Left ventricle myocardium inferior (tissue), 1 donor: ENCODE measurements at regions not wholly inside any gene's neighbourhood (a gene's known extent, or its start where the extent isn't known, plus 50 kb on each side); places are given as distances from the start of the nearest gene placed in this dataset.

Source experiments
- DNase-seq: peaks from one replicate; pipeline ENCODE4 v3.0.0-alpha.2; 2020
- H3K27ac ChIP-seq: fragments of 200-600 bp; replicated peaks from 2 replicates; pipeline ENCODE4 v1.8.0; 2021
- H3K27me3 ChIP-seq: fragments of 200-600 bp; 2 replicates; pipeline ENCODE4 v1.8.0; 2021; ENCODE audit warnings: low read depth
- H3K36me3 ChIP-seq: fragments of 200-600 bp; 2 replicates; pipeline ENCODE4 v1.8.0; 2021
- H3K4me1 ChIP-seq: fragments of 200-600 bp; 2 replicates; pipeline ENCODE4 v1.8.0; 2021
- H3K4me3 ChIP-seq: fragments of 200-600 bp; 2 replicates; pipeline ENCODE4 v1.8.0; 2021; ENCODE audit warnings: mild to moderate bottlenecking, moderate library complexity
- H3K9me3 ChIP-seq: fragments of 200-600 bp; replicated peaks from 2 replicates; pipeline ENCODE4 v1.8.0; 2021
- CTCF ChIP-seq: fragments of 200-600 bp; IDR thresholded peaks from 2 replicates; pipeline ENCODE4 v1.8.0; 2021; ENCODE audit warnings: antibody characterized with exemption, mild to moderate bottlenecking, borderline replicate concordance
- intact Hi-C: fragments of 100-400 bp; cut with micrococcal nuclease; formaldehyde crosslinking; loops from one replicate; pipeline ENCODE4 v1.11.0; 2022
- donor health status: DM: no; HTN: yes; CAD: no; lungs with severe emphysema.

DNA sequence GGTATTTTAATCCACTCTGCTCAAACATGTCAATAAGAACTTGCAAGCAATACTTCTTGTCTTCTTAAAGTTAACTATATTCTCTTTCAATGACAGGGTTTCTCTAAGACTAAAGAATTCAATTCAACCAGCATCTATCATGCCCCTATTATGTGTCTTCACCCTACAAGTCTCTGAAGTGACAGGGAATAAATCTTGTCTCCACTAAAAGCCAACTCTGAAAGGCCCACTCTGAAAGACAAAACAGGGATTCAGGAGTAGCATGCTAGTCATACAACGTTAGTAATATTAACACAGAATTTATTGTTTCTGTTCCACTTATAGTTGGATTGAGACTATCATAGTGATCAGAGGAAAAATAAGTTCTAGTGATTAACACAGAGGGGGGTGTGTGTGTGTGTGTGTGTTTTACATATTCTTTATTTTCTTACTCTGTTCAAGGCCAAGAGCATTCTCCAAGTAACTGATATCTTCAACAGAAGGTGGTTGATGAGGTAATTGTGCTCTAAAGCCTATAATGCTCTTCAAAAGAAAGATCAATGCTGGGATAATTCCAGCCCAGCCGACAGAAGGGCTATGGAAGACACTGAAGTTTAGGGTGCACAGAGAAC, 122.4 kb upstream of the DCLK2 start:
- Histone ChIP-seq H3K36me3 (no peaks in the 10 kb centered on the region), H3K27ac (no peak overlapping the region), H3K4me3 (no peak overlapping the region), H3K4me1 (no peaks in the 10 kb centered on the region), H3K27me3 (no peaks in the 10 kb centered on the region), H3K9me3 (no peaks in the 10 kb centered on the region)
- no peak for TF ChIP-seq CTCF
- intact Hi-C loops = no loop called here
- DNase-seq = no peak

DNA sequence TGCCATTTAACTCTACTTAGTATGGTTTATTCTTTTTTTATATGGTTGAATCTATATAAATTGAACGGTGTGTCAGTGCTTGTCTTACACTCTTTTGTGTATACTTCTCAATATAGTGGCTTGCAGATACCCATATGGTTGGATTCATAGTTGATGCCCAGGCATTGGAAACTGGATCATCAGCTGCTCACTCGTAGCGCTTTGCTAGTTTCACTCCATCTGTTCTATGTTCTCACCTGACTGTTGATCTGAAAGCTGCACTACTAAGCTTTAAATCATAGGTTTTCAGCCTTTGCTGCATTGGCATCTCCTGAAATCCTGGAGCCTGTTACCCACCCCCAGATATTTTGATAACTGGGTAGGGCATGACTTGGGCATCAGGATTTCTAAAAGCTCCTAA, 121.6 kb upstream of the DCLK2 start:
- H3K27ac ChIP-seq = no peak overlapping the region
- H3K4me1 ChIP-seq = no peaks in the 10 kb centered on the region
- H3K36me3 ChIP-seq = no peaks in the 10 kb centered on the region
- TF ChIP-seq CTCF = no peak
- DNase-seq = no peak
- intact Hi-C loops = no loop called here
- H3K27me3 ChIP-seq = no peaks in the 10 kb centered on the region
- H3K4me3 ChIP-seq = no peak overlapping the region
- no peaks in the 10 kb centered on the region for H3K9me3 ChIP-seq

GRCh38 chr4:149961876-149962597, 116.2 kb upstream of the DCLK2 start:
- DNase-seq = no peak
- no peak for TF ChIP-seq CTCF
- Histone ChIP-seq H3K4me1 (no peaks in the 10 kb centered on the region), H3K27ac (no peak overlapping the region), H3K4me3 (no peak overlapping the region), H3K36me3 (no peaks in the 10 kb centered on the region), H3K9me3 (no peaks in the 10 kb centered on the region), H3K27me3 (no peaks in the 10 kb centered on the region)
- intact Hi-C loops = no loop called here

- Histone ChIP-seq H3K4me1 (no peaks in the 10 kb centered on the region), H3K4me3 (no peak overlapping the region), H3K27ac (no peak overlapping the region), H3K9me3 (no peaks in the 10 kb centered on the region), H3K36me3 (no peaks in the 10 kb centered on the region), H3K27me3 (peaks cover 5% of the 10 kb centered on the region)
- DNase-seq = no peak
- intact Hi-C loops = no loop called here
- no peak for TF ChIP-seq CTCF
Observed at GRCh38 chr4:149964001-149964796, 114.0 kb upstream of the DCLK2 start.

GRCh38 chr4:149965206-149965605, 113.0 kb upstream of the DCLK2 start:
- intact Hi-C loops = no loop called here
- no peak overlapping the region for H3K27ac ChIP-seq
- TF ChIP-seq CTCF = no peak
- DNase-seq = no peak
- no peak overlapping the region for H3K4me3 ChIP-seq
- peaks cover 5% of the 10 kb centered on the region for H3K27me3 ChIP-seq
- no peaks in the 10 kb centered on the region for H3K36me3 ChIP-seq
- no peaks in the 10 kb centered on the region for H3K9me3 ChIP-seq
- no peaks in the 10 kb centered on the region for H3K4me1 ChIP-seq
